ENCODE measurements at regions not wholly inside any gene's neighbourhood (a gene's known extent, or its start where the extent isn't known, plus 50 kb on each side); places are given as distances from the start of the nearest gene placed in this dataset.

DNA sequence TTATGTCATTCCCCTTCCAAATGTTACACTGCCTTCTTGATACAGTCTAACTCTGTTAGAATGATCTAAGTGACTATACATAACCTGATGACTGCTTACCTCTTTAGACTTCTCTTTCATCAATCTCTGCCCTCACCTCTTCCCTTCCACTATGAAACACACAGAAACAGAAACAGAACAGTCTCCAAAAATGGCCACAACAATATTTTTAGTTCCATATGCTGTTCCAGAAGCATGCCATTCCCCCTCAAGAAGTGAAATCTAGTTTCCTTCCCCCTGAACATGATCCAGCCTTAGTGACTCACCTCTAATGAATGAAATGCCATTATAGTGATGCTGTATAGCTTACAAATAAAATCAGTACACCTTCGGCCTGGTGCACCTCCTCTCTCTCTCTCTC, 229.3 kb upstream of the TENT5A start:
- TF ChIP-seq, protein P1, sequence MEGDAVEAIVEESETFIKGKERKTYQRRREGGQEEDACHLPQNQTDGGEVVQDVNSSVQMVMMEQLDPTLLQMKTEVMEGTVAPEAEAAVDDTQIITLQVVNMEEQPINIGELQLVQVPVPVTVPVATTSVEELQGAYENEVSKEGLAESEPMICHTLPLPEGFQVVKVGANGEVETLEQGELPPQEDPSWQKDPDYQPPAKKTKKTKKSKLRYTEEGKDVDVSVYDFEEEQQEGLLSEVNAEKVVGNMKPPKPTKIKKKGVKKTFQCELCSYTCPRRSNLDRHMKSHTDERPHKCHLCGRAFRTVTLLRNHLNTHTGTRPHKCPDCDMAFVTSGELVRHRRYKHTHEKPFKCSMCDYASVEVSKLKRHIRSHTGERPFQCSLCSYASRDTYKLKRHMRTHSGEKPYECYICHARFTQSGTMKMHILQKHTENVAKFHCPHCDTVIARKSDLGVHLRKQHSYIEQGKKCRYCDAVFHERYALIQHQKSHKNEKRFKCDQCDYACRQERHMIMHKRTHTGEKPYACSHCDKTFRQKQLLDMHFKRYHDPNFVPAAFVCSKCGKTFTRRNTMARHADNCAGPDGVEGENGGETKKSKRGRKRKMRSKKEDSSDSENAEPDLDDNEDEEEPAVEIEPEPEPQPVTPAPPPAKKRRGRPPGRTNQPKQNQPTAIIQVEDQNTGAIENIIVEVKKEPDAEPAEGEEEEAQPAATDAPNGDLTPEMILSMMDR (conservative IDR thresholded peaks at IDR 0.05), result no peak
- Histone ChIP-seq H3K27me3 (ENCODE audit: insufficient read depth, low read length) (no peaks in the 10 kb centered on the region), H4K5ac (ENCODE audit: insufficient read length, low read depth, low read length) (no peak overlapping the region), H3K4me2 (ENCODE audit: insufficient read depth, insufficient read length, low read length) (no peak overlapping the region), H2AFZ (ENCODE audit: low read length) (no peak overlapping the region), H2BK120ac (ENCODE audit: low read depth, low read length, poor library complexity, severe bottlenecking) (no peak overlapping the region), H3K79me1 (ENCODE audit: insufficient read depth, low read depth, low read length, poor library complexity, severe bottlenecking) (no peaks in the 10 kb centered on the region), H3K9ac (ENCODE audit: extremely low read depth, insufficient read length, low read length) (no peak overlapping the region), H4K91ac (ENCODE audit: insufficient read length, low read depth, low read length) (no peak overlapping the region), H3K18ac (ENCODE audit: insufficient read length, low read depth, low read length) (no peak overlapping the region), H3K14ac (ENCODE audit: insufficient read depth, low read length) (no peak overlapping the region), H3K9me3 (ENCODE audit: control insufficient read depth, low read depth, low read length) (no peaks in the 10 kb centered on the region), H3K23ac (ENCODE audit: insufficient read length, low read depth, low read length) (no peak overlapping the region), H2BK5ac (ENCODE audit: insufficient read length, low read length) (no peak overlapping the region), H3K4ac (ENCODE audit: low read depth, low read length) (no peak overlapping the region), H3K4me1 (ENCODE audit: insufficient read depth, low read length) (no peaks in the 10 kb centered on the region), H3T11ph (ENCODE audit: low read length) (no peak overlapping the region), H3K23me2 (ENCODE audit: insufficient read length, low read depth, low read length, poor library complexity, severe bottlenecking) (no peaks in the 10 kb centered on the region), H2AK5ac (ENCODE audit: insufficient read length, low read length) (no peak overlapping the region), H2BK15ac (ENCODE audit: low read depth, low read length) (no peak overlapping the region), H3K27ac (ENCODE audit: insufficient read length, low read depth, low read length) (no peak overlapping the region), H4K20me1 (ENCODE audit: control insufficient read depth, insufficient read depth, insufficient read length) (no peaks in the 10 kb centered on the region), H2BK12ac (ENCODE audit: insufficient read length, low read depth, low read length) (no peak overlapping the region), H2BK20ac (ENCODE audit: low read depth, low read length, poor library complexity, severe bottlenecking) (no peak overlapping the region), H3K79me2 (ENCODE audit: insufficient read depth, low read length) (no peaks in the 10 kb centered on the region), H4K8ac (replicated peaks; ENCODE audit: insufficient read length, low read depth, low read length) (no peak overlapping the region), H3K56ac (ENCODE audit: insufficient read length, low read depth, low read length) (no peak overlapping the region)
- Mint-ChIP-seq H3K9me3 (peaks cover 5 to 12% of the 10 kb centered on the region in 2 experiments), H3K27me3 (ENCODE audit: low read depth) (no peaks in the 10 kb centered on the region), H3K27ac (no peak overlapping the region), H3K36me3 (ENCODE audit: insufficient read depth in 1 of 3, low read depth in 3 of 3) (peaks cover 0 to 17% (median 3%) of the 10 kb centered on the region in 3 experiments; a peak in 3 of 7 replicates), H3K4me3 (no peak overlapping the region), H3K4me1 (peaks cover 16 to 18% of the 10 kb centered on the region in 2 experiments)
- no CpG with 5 or more reads among the region's 1 CpG for WGBS (ENCODE audit: extremely low coverage, insufficient read length, low lambda C conversion rate)
- DNase-seq, result no peak

Data from H9 (cell line).